ENCODE measurements at regions not wholly inside any gene's neighbourhood (a gene's known extent, or its start where the extent isn't known, plus 50 kb on each side); places are given as distances from the start of the nearest gene placed in this dataset.
"Not testable (repeated sequence)": the region's sequence is repeated elsewhere in the genome, so short reads cannot be mapped to it uniquely, and the experiment has no call there.

- DNase-seq (ENCODE audit: low spot score); intact Hi-C loops (cut with DNase I): not testable (repeated sequence)
- ATAC-seq, result peak; percentile 51
Measured at GRCh38 chr2:111471791-111472530, 351.2 kb downstream of the BCL2L11 start.

GRCh38 chr2:111472844-111473403 lies 352.2 kb downstream of the BCL2L11 start:
- ATAC-seq; intact Hi-C loops (cut with DNase I); DNase-seq (ENCODE audit: low spot score): not testable (repeated sequence)

- intact Hi-C loops (cut with DNase I); DNase-seq (ENCODE audit: low spot score): not testable (repeated sequence)
- peak; percentile 70 for ATAC-seq
Measured at GRCh38 chr2:111473522-111473921, 352.8 kb downstream of the BCL2L11 start.

- intact Hi-C loops (cut with DNase I); ATAC-seq; DNase-seq (ENCODE audit: low spot score): not testable (repeated sequence)
Measured at GRCh38 chr2:111474198-111474705, 353.5 kb downstream of the BCL2L11 start.

- DNase-seq (ENCODE audit: low spot score); intact Hi-C loops (cut with DNase I); ATAC-seq: not testable (repeated sequence)
Measured at GRCh38 chr2:111478335-111478734, 357.6 kb downstream of the BCL2L11 start.

- intact Hi-C loops (cut with DNase I); DNase-seq (ENCODE audit: low spot score); ATAC-seq: not testable (repeated sequence)
Measured at GRCh38 chr2:111478871-111479318, 358.2 kb downstream of the BCL2L11 start.

- DNase-seq (ENCODE audit: low spot score); intact Hi-C loops (cut with DNase I); ATAC-seq: not testable (repeated sequence)
Measured at GRCh38 chr2:111480016-111480625, 359.4 kb downstream of the BCL2L11 start.

GRCh38 chr2:111480633-111481032 lies 359.9 kb downstream of the BCL2L11 start:
- intact Hi-C loops (cut with DNase I); DNase-seq (ENCODE audit: low spot score): not testable (repeated sequence)
- peak; percentile 30 for ATAC-seq

GRCh38 chr2:111481219-111481618 lies 360.5 kb downstream of the BCL2L11 start:
- ATAC-seq, result peak; percentile 12
- intact Hi-C loops (cut with DNase I), result not testable (repeated sequence)

GRCh38 chr2:111482987-111483679 lies 362.4 kb downstream of the BCL2L11 start:
- DNase-seq (ENCODE audit: low spot score); intact Hi-C loops (cut with DNase I); ATAC-seq: not testable (repeated sequence)

More at GRCh38 chr2:111481219-111481618, 360.5 kb downstream of the BCL2L11 start:
- not testable (repeated sequence) for DNase-seq (ENCODE audit: low spot score)

GRCh38 chr2:111484097-111484496 lies 363.4 kb downstream of the BCL2L11 start:
- ATAC-seq; DNase-seq (ENCODE audit: low spot score); intact Hi-C loops (cut with DNase I): not testable (repeated sequence)

GRCh38 chr2:111485895-111486294 lies 365.2 kb downstream of the BCL2L11 start:
- ATAC-seq; intact Hi-C loops (cut with DNase I); DNase-seq (ENCODE audit: low spot score): not testable (repeated sequence)

GRCh38 chr2:111488451-111488850 lies 367.7 kb downstream of the BCL2L11 start:
- intact Hi-C loops (cut with DNase I); ATAC-seq; DNase-seq (ENCODE audit: low spot score): not testable (repeated sequence)

GRCh38 chr2:111489460-111489859 lies 368.7 kb downstream of the BCL2L11 start:
- intact Hi-C loops (cut with DNase I); ATAC-seq; DNase-seq (ENCODE audit: low spot score): not testable (repeated sequence)

- peak; percentile 23 for ATAC-seq
- intact Hi-C loops (cut with DNase I); DNase-seq (ENCODE audit: low spot score): not testable (repeated sequence)
Measured at GRCh38 chr2:111491181-111491580, 370.5 kb downstream of the BCL2L11 start.

- intact Hi-C loops (cut with DNase I); ATAC-seq; DNase-seq (ENCODE audit: low spot score): not testable (repeated sequence)
Measured at GRCh38 chr2:111491614-111492013, 370.9 kb downstream of the BCL2L11 start.

- peak; percentile 38 for ATAC-seq
- intact Hi-C loops (cut with DNase I), result not testable (repeated sequence)
Measured at GRCh38 chr2:111492995-111493719, 372.4 kb downstream of the BCL2L11 start.

GRCh38 chr2:111493720-111494078 lies 373.0 kb downstream of the BCL2L11 start:
- intact Hi-C loops (cut with DNase I); DNase-seq (ENCODE audit: low spot score): not testable (repeated sequence)
- peak; percentile 38 for ATAC-seq

More at GRCh38 chr2:111492995-111493719, 372.4 kb downstream of the BCL2L11 start:
- DNase-seq (ENCODE audit: low spot score), result not testable (repeated sequence)
